ENCODE measurements at regions not wholly inside any gene's neighbourhood (a gene's known extent, or its start where the extent isn't known, plus 50 kb on each side); places are given as distances from the start of the nearest gene placed in this dataset.

GRCh38 chr14:101121508-101122139, 218.1 kb upstream of the RTL1 start:
- H3K4me1 ChIP-seq (ENCODE audit: insufficient read depth, low read length, poor library complexity, severe bottlenecking) = peaks cover 23% of the 10 kb centered on the region
- no peaks in the 10 kb centered on the region for H3K9me3 ChIP-seq (ENCODE audit: low read depth, low read length, poor library complexity, severe bottlenecking)
- no peaks in the 10 kb centered on the region for H3K27me3 ChIP-seq (replicated peaks; ENCODE audit: insufficient read depth, low read depth, low read length, poor library complexity)
- no TSS peak for BruUV-seq (replicated peaks)
- intact Hi-C loops (cut with micrococcal nuclease; ENCODE audit: unreplicated experiment) = no loop called here
- TF ChIP-seq EZH2 (IDR thresholded peaks at IDR 0.05; ENCODE audit: borderline replicate concordance, low read depth, low read length, poor library complexity, severe bottlenecking) = no peak
- TF ChIP-seq, protein P1, sequence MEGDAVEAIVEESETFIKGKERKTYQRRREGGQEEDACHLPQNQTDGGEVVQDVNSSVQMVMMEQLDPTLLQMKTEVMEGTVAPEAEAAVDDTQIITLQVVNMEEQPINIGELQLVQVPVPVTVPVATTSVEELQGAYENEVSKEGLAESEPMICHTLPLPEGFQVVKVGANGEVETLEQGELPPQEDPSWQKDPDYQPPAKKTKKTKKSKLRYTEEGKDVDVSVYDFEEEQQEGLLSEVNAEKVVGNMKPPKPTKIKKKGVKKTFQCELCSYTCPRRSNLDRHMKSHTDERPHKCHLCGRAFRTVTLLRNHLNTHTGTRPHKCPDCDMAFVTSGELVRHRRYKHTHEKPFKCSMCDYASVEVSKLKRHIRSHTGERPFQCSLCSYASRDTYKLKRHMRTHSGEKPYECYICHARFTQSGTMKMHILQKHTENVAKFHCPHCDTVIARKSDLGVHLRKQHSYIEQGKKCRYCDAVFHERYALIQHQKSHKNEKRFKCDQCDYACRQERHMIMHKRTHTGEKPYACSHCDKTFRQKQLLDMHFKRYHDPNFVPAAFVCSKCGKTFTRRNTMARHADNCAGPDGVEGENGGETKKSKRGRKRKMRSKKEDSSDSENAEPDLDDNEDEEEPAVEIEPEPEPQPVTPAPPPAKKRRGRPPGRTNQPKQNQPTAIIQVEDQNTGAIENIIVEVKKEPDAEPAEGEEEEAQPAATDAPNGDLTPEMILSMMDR (conservative IDR thresholded peaks at IDR 0.05; ENCODE audit: low read depth, low read length) = no peak
- POLR2A ChIA-PET (ENCODE audit: low non-redundant PET) = no interaction called here
- H3K4me3 ChIP-seq (ENCODE audit: low read depth, low read length, poor library complexity, severe bottlenecking) = no peak overlapping the region
- no peak for DNase-seq (ENCODE audit: low spot score)
- peak overlapping the region; percentile 63 for H3K27ac ChIP-seq (ENCODE audit: low read depth, low read length, poor library complexity, severe bottlenecking)
- no peaks in the 10 kb centered on the region for H3K36me3 ChIP-seq (ENCODE audit: insufficient read depth, low read length, poor library complexity, severe bottlenecking)
- CTCF ChIA-PET = no interaction called here

- Histone ChIP-seq H3K27me3 (replicated peaks; ENCODE audit: insufficient read depth, low read depth, low read length, poor library complexity) (no peaks in the 10 kb centered on the region), H3K9me3 (ENCODE audit: low read depth, low read length, poor library complexity, severe bottlenecking) (no peaks in the 10 kb centered on the region), H3K4me3 (ENCODE audit: low read depth, low read length, poor library complexity, severe bottlenecking) (no peak overlapping the region), H3K36me3 (ENCODE audit: insufficient read depth, low read length, poor library complexity, severe bottlenecking) (no peaks in the 10 kb centered on the region), H3K27ac (ENCODE audit: low read depth, low read length, poor library complexity, severe bottlenecking) (no peak overlapping the region), H3K4me1 (ENCODE audit: insufficient read depth, low read length, poor library complexity, severe bottlenecking) (peaks cover 23% of the 10 kb centered on the region)
- DNase-seq (ENCODE audit: low spot score) = no peak
- no peak for TF ChIP-seq EZH2 (IDR thresholded peaks at IDR 0.05; ENCODE audit: borderline replicate concordance, low read depth, low read length, poor library complexity, severe bottlenecking)
- TF ChIP-seq, protein P1 (conservative IDR thresholded peaks at IDR 0.05; ENCODE audit: low read depth, low read length) = no peak
- CTCF ChIA-PET = no interaction called here
- POLR2A ChIA-PET (ENCODE audit: low non-redundant PET) = no interaction called here
- intact Hi-C loops (cut with micrococcal nuclease; ENCODE audit: unreplicated experiment) = no loop called here
- BruUV-seq (replicated peaks) = no TSS peak
Measured at GRCh38 chr14:101122237-101123141, 219.0 kb upstream of the RTL1 start.

DNA sequence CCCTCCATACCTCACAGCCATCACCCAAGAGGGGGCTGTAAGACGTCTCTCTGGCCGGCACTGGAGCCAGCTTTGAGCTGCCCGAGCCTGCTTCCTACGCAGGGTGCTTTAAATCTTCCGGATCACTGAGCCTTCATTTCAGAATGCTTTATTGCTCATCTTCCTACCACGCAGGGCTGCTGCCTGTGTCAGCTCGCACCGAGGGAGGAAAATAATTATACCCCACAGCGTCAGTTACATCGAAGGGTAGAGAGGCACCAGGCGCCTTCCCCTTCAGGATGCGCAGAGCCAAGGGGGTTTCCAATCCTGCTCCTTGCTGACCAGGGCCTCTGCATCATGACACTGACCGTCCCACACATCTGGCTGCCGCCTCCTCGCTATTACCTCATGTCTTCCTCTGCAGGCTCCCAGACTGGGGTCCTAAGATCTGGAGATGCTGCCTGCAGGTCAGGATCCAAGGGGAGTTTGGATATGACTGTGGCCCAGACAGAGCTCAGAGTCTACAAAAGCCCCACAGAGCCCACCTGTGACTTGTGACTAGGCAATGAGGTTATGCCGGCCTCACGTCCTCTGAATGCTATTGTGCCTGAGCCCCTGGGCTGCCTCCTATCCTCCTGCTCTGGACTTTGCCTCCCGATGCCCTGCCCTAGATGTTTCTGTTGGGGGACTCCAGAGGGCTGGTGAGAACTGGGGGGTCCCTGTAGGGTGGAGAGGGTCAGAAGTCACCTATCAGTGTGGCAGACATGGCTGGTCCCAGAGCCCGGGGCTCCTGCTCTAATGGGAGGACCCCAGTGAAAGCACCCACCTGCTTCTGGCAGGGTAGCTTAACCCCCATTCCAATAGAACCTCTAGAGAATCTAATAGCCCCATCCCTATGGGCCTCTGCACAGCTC, 220.3 kb upstream of the RTL1 start:
- no peak overlapping the region for H3K4me3 ChIP-seq (ENCODE audit: low read depth, low read length, poor library complexity, severe bottlenecking)
- no peaks in the 10 kb centered on the region for H3K27me3 ChIP-seq (replicated peaks; ENCODE audit: insufficient read depth, low read depth, low read length, poor library complexity)
- H3K36me3 ChIP-seq (ENCODE audit: insufficient read depth, low read length, poor library complexity, severe bottlenecking) = no peaks in the 10 kb centered on the region
- POLR2A ChIA-PET (ENCODE audit: low non-redundant PET) = no interaction called here
- intact Hi-C loops (cut with micrococcal nuclease; ENCODE audit: unreplicated experiment) = no loop called here
- TF ChIP-seq EZH2 (IDR thresholded peaks at IDR 0.05; ENCODE audit: borderline replicate concordance, low read depth, low read length, poor library complexity, severe bottlenecking) = no peak
- TF ChIP-seq, protein P1 (conservative IDR thresholded peaks at IDR 0.05; ENCODE audit: low read depth, low read length) = no peak
- DNase-seq (ENCODE audit: low spot score) = peak; percentile 8
- CTCF ChIA-PET = no interaction called here
- H3K4me1 ChIP-seq (ENCODE audit: insufficient read depth, low read length, poor library complexity, severe bottlenecking) = peaks cover 23% of the 10 kb centered on the region
- no peaks in the 10 kb centered on the region for H3K9me3 ChIP-seq (ENCODE audit: low read depth, low read length, poor library complexity, severe bottlenecking)
- H3K27ac ChIP-seq (ENCODE audit: low read depth, low read length, poor library complexity, severe bottlenecking) = no peak overlapping the region
- BruUV-seq (replicated peaks) = no TSS peak

Measured in A673 (cell line).